Renal pelvis (tissue), 1 donor: ENCODE measurements at regions not wholly inside any gene's neighbourhood (a gene's known extent, or its start where the extent isn't known, plus 50 kb on each side); places are given as distances from the start of the nearest gene placed in this dataset.
"Not testable (repeated sequence)": the region's sequence is repeated elsewhere in the genome, so short reads cannot be mapped to it uniquely, and the experiment has no call there.

Experiments used
- DNase-seq: peaks from one replicate; pipeline ENCODE4 v3.0.0-alpha.2; 2013

DNA sequence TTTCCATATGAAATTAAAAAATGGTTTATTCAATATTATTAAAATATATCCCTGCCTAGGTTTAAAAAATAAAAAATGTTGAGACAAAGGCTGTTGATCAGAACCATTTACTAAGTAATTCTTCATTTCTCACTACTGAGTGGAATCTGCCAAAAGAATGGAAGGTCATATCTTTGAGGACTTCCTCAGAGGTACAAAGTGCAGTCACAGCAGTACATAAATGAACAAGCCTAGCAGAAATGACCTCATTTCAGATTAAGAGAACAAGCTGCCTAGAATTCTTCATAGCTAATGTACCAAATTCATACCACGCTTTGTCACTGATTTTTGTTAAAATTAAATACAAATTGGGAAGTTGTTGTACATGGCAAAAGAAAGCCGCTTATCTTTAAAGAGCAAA, 318.9 kb upstream of the TFPI start:
- no peak for DNase-seq

- DNase-seq = no peak
These were observed 320.6 kb upstream of the TFPI start for GRCh38 chr2:187874786-187875185.

DNA sequence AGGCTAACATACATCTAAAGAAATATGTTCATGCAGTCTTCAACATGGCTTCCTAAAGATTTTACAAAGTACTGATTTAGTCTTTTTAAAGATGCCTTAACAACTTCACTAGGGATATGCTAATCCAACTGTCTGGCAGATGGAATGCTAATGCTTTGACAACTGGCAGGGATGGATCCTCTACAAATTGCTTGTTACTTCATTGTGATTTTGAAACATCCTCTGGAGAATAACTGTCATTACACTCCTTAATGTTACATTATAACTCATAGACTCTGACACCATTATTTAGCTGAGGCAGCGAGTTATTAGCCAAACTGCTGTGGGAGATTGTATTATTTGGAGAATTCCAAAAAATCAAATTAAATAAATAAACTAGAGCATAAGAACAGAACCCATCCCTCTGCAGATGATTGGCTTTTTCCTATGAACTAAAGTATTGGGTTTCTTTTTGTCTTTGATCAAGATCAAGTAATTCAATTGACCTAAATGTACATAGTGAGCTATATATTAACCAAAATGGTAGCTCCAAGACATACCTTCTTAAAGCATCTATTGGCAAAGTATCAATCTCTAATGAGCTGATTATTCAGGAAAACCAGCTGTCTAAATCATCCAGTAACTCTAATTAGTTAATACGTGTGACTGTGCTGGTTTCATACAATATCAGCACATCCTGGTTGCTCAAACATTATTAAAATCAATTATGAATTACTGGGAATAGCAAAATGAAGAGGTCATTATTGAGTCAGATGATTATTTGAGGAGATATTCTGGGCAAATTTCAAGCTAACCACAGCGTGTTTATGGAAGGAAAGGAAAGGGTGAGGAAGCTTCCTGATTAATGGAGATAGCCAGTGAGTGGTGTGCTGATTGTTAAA, 321.3 kb upstream of the TFPI start:
- DNase-seq = no peak

DNA sequence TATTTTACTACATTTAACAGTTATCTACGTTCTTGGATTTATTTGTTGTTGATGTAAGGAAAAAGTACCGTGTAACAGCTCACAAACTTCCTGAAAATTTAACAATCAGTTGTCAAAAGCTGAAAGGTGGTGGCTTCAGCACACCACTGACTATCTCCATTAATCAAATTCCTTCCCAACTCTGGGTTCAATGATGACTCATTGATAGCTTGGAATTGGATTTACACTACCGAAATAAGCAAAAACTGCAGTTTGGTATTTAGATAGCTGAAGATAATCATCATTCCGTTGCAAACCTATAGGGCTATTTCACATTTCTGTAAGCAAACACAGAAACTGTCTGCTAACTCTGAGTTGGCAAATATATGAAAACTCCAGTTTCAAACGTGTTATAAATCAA, 322.3 kb upstream of the TFPI start:
- DNase-seq = no peak

GRCh38 chr2:187877391-187877790, 323.2 kb upstream of the TFPI start:
- no peak for DNase-seq

DNA sequence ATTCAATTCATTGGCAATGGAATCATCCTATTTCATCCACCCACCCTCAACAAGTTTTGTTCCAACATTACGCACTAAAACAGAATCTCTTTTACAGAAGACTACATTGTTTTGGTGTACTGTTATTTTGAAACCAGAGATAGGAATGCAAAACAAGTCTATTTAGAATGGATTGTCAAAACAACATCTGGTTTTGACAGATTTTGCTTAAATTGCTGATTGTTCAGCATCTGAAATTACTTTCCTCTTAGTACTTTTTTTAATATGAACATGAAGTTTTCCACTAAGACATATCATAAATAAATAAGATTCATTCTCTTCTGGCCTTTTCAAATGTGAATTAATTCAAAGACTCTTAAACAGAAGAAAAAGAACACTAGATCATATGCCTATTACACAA, 323.9 kb upstream of the TFPI start:
- DNase-seq = no peak

DNA sequence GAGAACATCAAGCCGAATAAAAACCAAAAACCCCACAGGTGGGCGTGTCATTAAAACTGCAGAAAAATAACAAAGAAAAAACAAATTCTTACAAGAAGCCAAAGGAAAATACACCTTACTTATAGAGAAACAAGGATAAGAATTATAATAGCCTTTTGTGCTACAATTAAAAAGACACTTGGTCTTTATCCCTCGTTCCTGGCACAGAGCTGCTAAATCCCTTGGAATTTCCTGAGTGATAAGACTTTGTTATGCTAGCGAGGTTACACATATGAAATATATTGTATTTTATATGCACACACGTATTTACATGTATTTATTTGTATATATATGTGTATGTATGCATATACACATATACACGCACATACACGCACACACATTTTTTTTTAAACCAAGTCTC, 325.3 kb upstream of the TFPI start:
- no peak for DNase-seq

DNA sequence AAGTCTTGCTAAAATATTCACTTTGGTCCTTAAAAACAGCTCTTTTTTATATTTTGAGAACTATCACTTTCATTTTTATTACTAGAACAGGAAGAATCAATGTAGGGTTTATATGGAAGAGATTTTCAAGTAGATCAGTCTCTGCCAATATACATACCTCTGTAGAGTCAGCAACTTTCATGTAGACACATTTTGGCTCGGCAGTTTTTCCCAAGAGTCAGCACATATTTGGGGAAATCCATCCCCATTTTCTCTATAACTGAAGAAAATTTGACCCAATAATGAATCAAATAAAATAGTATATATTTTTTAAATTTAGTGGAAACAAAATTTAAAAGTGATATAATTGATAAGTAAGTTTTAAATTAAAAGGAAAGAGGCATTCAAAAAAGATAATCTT, 329.8 kb upstream of the TFPI start:
- DNase-seq = no peak

DNA sequence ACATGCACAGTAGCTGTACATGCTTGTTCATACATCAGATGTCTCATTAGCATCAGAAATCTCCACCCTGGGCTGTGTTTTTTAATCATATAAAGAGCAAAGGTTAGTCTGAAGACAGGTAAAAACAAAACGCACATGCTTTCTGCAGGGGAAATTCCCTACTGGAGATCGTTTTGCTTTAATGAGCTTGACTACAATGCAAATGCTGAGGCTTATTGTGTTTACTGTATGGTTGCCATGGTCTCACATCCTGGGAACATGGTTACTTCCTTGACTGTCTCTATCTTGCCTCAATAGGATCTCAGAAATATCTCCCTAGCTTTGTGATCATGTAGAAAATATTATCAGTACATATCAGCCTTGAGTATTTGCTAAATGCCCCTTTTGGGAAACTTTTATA, 336.5 kb upstream of the TFPI start:
- no peak for DNase-seq

DNA sequence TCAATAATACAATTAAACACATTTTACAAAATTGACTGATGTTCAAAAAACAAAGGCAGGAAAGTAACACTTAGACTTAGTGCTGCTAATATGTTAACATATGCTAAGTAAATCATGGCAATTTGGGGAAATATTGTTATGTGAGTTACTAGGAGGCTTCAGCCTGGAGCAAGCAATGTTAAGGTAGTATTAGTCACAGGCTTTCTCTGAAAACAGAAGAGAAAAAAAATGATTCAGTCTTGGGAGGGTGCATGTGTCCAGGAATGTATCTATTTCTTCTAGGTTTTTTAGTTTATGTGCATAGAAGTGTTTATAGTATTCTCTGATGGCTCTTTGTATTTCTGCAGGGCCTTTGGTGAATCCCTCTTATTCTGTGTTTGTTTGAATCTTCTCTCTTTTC, 345.8 kb upstream of the TFPI start:
- no peak for DNase-seq

DNA sequence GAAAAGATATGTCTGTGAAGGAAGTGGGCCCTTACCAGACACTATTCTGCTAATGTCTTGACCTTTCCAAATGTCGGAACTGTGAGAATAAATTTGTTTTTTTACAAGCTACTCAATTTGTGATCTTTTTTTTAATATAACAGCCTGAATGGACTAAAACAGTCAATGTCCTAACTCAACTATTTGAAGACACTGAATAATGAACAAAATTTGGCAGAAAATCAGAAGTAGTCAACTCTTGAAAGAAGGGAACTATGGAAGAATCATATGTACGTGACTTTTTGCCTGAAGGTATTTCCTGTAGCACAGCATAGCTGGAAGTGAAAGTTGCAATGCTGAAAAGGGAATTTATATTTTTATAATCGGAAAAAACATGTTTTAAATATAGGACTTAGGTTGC, 351.8 kb upstream of the TFPI start:
- DNase-seq = no peak

DNA sequence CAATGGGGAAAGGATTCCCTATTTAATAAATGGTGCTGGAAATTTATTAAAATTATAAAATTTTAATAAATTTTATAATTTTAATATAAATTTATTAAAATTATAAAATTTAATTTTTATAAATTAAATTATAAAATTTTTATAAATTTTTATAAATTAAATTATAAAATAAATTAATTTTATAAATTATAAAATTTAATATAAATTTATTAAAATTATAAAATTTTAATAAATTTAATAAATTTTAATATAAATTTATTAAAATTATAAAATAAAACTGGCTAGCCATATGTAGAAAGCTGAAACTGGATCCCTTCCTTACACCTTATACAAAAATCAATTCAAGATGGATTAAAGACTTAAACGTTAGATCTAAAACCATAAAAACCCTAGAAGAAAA, 356.7 kb upstream of the TFPI start:
- not testable (repeated sequence) for DNase-seq

GRCh38 chr2:187912950-187913349, 358.7 kb upstream of the TFPI start:
- no peak for DNase-seq

DNA sequence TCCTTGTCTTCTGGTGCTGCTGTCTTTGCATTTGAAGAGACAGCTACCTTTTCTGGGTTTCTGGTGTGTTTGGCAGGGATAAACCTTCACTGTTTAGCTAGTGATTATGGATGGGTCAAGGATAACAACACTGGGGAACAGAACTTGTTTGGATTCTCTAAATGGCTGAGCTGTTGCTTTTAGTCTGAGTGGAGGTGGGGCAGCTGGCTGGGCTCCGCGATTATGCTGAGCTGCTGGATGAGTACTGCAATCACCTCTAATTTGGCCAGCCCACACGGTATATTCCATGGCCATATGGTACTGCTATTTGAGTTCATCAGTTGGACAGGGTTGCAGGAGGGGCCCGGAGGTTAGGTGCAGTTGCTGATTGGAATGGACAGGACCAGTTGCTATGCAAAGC, 361.6 kb upstream of the TFPI start:
- no peak for DNase-seq

GRCh38 chr2:187916799-187917198, 362.6 kb upstream of the TFPI start:
- DNase-seq = no peak

GRCh38 chr2:187917535-187917934, 363.3 kb upstream of the TFPI start:
- DNase-seq = no peak

DNA sequence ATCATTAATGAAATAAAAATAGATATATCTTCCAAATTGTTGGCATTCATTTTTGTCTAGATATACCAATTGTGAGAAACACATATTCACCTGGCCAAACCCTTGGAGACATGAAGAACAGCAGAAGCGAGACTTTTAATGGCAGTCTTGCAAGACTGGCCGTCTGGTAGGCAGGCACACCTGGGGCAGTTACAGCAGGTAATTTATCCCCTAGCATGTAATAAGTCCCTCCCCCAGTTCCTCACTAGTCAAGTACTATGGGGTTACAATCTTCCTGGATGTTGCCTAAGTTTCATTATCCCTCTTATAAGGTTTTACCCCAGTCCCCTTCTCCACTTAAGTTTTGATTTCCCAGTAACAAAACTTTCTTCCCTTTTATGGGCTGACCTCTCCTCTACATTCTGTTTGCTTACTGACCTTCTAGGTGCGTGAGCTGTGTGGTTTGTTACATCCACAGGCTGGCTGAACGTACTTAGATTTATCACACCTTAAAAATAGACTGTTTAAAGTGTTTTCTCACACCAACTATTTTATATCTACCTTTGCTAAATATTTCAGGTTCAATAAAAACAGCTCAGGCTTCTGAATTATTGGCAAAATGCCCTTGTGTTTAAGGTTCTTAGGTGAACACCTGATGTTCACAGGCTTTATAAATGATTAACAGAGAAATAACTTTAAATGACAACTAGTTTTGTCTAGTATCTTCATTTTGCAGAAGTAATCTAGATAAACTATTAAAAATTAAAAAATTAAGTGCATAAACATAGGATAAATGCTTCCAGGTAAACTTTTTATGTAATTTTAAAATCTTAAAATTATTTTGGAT, 365.0 kb upstream of the TFPI start:
- DNase-seq = no peak

GRCh38 chr2:187920511-187920910, 366.3 kb upstream of the TFPI start:
- DNase-seq = no peak

DNA sequence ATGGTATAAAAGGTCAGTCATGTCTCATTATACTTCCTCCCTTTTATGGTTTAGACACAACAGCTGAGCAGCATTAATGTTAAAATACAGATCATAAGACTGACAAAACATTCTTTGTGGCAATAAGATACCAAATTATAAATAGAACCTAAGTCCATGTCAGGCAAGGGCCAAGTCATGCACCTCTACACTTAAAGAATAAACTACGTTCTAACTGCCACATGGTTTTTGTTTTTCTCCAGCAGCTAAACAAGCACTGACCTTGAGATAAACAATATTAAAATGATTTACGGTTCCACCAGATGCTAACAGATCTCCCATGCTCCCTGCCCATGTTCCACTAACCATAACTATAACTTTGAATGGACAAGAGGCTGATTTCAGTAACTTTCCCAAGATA, 368.6 kb upstream of the TFPI start:
- DNase-seq = peak; percentile 71

DNA sequence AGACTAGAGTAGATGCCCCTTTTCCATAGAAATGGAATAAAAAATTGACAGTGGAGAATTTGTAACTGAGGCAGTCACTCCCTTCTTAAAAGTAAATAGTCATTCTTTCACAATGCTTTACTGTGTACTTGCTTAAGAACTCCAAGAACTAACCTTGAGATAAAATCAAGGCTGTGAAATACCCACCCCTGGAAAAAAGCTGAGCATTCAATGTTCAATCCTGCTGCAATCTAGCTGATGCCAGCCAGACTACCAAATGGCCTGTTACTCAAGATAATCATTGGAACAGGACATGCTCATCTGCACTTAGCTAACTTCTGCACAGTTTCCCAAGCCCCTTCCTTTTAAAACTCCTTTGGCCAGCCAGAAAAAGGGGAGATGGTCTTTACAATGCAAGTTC, 367.4 kb upstream of the GULP1 start:
- no peak for DNase-seq

- no peak for DNase-seq
These were observed 357.4 kb upstream of the GULP1 start for GRCh38 chr2:187934236-187934635.

- DNase-seq = no peak
These were observed 357.0 kb upstream of the GULP1 start for GRCh38 chr2:187934692-187935091.

DNA sequence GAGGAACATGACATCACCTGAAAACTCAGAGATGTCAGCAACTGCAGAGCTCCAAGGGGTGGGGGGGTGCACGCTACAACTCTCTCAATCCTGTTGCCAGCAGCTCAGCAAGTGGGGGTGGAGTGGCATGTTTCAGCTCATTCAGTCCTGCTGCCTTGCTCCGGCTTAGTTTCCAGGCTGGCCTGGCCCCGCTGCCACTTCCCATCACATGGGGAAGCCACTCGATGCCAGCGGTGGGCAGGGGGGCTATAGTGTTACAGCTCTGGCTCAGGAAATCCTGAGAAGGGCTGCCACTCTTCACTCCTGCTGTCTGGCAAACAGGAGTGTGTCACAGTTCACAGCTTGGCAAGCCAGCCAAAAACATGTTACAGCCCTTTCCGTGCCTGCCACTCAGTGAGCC, 356.5 kb upstream of the GULP1 start:
- DNase-seq = no peak
